HCT116 (cell line): ENCODE measurements at regions not wholly inside any gene's neighbourhood (a gene's known extent, or its start where the extent isn't known, plus 50 kb on each side); places are given as distances from the start of the nearest gene placed in this dataset.

Experiments
- ATAC-seq: fragments of 200-7000 bp; cut with Tn5 transposase; 2 replicates; pipeline ENCODE4 v1.9.1; 2020; ENCODE audit warnings: mild to moderate bottlenecking, moderate library complexity
- BruUV-seq: library from RNA; stranded (reverse); fragments of 400-500 nt; replicated peaks from 2 replicates; lab custom pipeline; 2021; lab: Mats Ljungman, UMichigan
- CTCF ChIA-PET: fragments of 300-600 bp; sonication (Branson Sonifier 250); formaldehyde crosslinking; loops from one replicate; lab custom pipeline; 2021; ENCODE audit warnings: antibody characterized with exemption; lab: Charles Lee
- POLR2A ChIA-PET: fragments of 300-600, 350-600 bp; sonication (Branson Sonifier 250); formaldehyde crosslinking; loops from one replicate; lab custom pipeline; 2021; ENCODE audit warnings: antibody characterized with exemption; lab: Charles Lee
- RAD21 ChIA-PET, 2 experiments: fragments of 300-600 bp; sonication (Branson Sonifier 250); formaldehyde crosslinking; loops; one replicate each; lab custom pipeline; 2023; ENCODE audit warnings: low total read pairs in 2 of 2; ENCODE audit not compliant: uncharacterized antibody in 2 of 2, unreplicated experiment in 2 of 2, low non-redundant PET in 1 of 2; lab: Charles Lee
- DNase-seq: peaks from one replicate; pipeline ENCODE4 v3.0.0-alpha.2; 2010; ENCODE audit warnings: low read depth, low spot score
- H2AFZ ChIP-seq: fragments of 200-600 bp; shearing (Covaris generic), sonication (generic); 2 replicates; pipeline ENCODE4 v1.6.1; 2017; ENCODE audit warnings: low read depth, mixed run types, mixed read lengths, antibody characterized with exemption, low read length; ENCODE audit not compliant: poor library complexity, severe bottlenecking
- H3K27ac ChIP-seq: 2 replicates; pipeline ENCODE4 v1.5.1; 2012; ENCODE audit warnings: low read depth, low read length
- H3K27me3 ChIP-seq: fragments of 200-600 bp; sonication (generic); 2 replicates; pipeline ENCODE4 v1.6.1; 2016; ENCODE audit warnings: mixed run types, low read length, mixed read lengths; ENCODE audit not compliant: insufficient read depth
- H3K36me3 ChIP-seq, 2 experiments: fragments of 200-500 bp in 1 of 2; fragments of 200-600 bp in 1 of 2; sonication (Bioruptor generic) in 1 of 2; sonication (generic) in 1 of 2; 2 replicates each; pipeline versions ENCODE4 v1.5.1 to v1.6.1; 2014 to 2016; ENCODE audit warnings: low read length in 2 of 2, inconsistent platforms in 1 of 2, mixed read lengths in 1 of 2, mixed run types in 1 of 2; ENCODE audit not compliant: insufficient read depth in 2 of 2, control insufficient read depth in 1 of 2
- H3K4me1 ChIP-seq, 2 experiments: fragments of 200-600 bp in 1 of 2; sonication (generic) in 1 of 2; 2 replicates each; pipeline versions ENCODE4 v1.5.1 to v1.6.1; 2012 to 2017; ENCODE audit warnings: low read length in 2 of 2, inconsistent platforms in 1 of 2, mild to moderate bottlenecking in 1 of 2, mixed read lengths in 1 of 2, mixed run types in 1 of 2, moderate library complexity in 1 of 2; ENCODE audit not compliant: insufficient read depth in 2 of 2, control insufficient read depth in 1 of 2
- H3K4me2 ChIP-seq: fragments of 200-600 bp; sonication (generic); 2 replicates; pipeline ENCODE4 v1.6.1; 2017; ENCODE audit warnings: mixed run types, low read length, mixed read lengths
- H3K4me3 ChIP-seq, 2 experiments: fragments of 200-600 bp in 1 of 2; sonication (generic) in 1 of 2; replicated peaks in 1 of 2; 2 replicates each; pipeline ENCODE4 v1.5.1; 2011 to 2016; ENCODE audit warnings: low read length in 2 of 2, control low read depth in 1 of 2, low read depth in 1 of 2, mild to moderate bottlenecking in 1 of 2, mixed read lengths in 1 of 2, mixed run types in 1 of 2
- H3K79me2 ChIP-seq: fragments of 200-600 bp; sonication (generic); 2 replicates; pipeline ENCODE4 v1.6.1; 2017; ENCODE audit warnings: mild to moderate bottlenecking, mixed run types, low read length, moderate library complexity, mixed read lengths; ENCODE audit not compliant: insufficient read depth
- H3K9ac ChIP-seq: fragments of 200-600 bp; sonication (generic); 2 replicates; pipeline ENCODE4 v1.6.1; 2016; ENCODE audit warnings: low read length, mixed read lengths
- H3K9me2 ChIP-seq: fragments of 200-600 bp; sonication (generic), shearing (Covaris generic); 2 replicates; pipeline ENCODE4 v1.6.1; 2017; ENCODE audit warnings: mixed run types, mild to moderate bottlenecking, moderate library complexity; ENCODE audit not compliant: insufficient read depth
- H3K9me3 ChIP-seq, 2 experiments: fragments of 200-500 bp in 1 of 2; fragments of 200-600 bp in 1 of 2; sonication (Bioruptor generic) in 1 of 2; sonication (generic) in 1 of 2; 2 replicates each; pipeline ENCODE4 v1.6.1; 2014 to 2017; ENCODE audit warnings: low read length in 2 of 2, mixed read lengths in 2 of 2, inconsistent platforms in 1 of 2, low read depth in 1 of 2, mild to moderate bottlenecking in 1 of 2, mixed run types in 1 of 2, moderate library complexity in 1 of 2; ENCODE audit not compliant: control insufficient read depth in 1 of 2, insufficient read depth in 1 of 2
- H4K20me1 ChIP-seq: fragments of 200-600 bp; sonication (generic), shearing (Covaris generic); 2 replicates; pipeline ENCODE4 v1.6.1; 2017; ENCODE audit warnings: mixed run types, mild to moderate bottlenecking, moderate library complexity; ENCODE audit not compliant: insufficient read depth
- CTCF ChIP-seq, 3 experiments: fragments of 200-600 bp in 1 of 3; sonication (generic) in 1 of 3; IDR thresholded peaks in 2 of 3; conservative IDR thresholded peaks in 1 of 3; 2 replicates each; pipeline ENCODE4 v1.5.1; 2012 to 2017; ENCODE audit warnings: low read depth in 2 of 3, low read length in 2 of 3, antibody characterized with exemption in 1 of 3, borderline replicate concordance in 1 of 3, control low read depth in 1 of 3, mild to moderate bottlenecking in 1 of 3, mixed read lengths in 1 of 3, mixed run types in 1 of 3, moderate library complexity in 1 of 3; ENCODE audit not compliant: insufficient read depth in 1 of 3
- EZH2 ChIP-seq: fragments of 200-600 bp; sonication (generic); IDR thresholded peaks from 2 replicates; pipeline ENCODE4 v1.6.1; 2017; ENCODE audit warnings: antibody characterized with exemption, mixed run types
- POLR2A ChIP-seq: IDR thresholded peaks from 2 replicates; pipeline ENCODE4 v1.7.0; 2011; ENCODE audit warnings: borderline replicate concordance; ENCODE audit not compliant: insufficient read depth, insufficient read length; ENCODE audit errors: extremely low read depth
- POLR2AphosphoS5 ChIP-seq: IDR thresholded peaks from 2 replicates; pipeline ENCODE4 v1.6.1; 2011; ENCODE audit warnings: mild to moderate bottlenecking, low read depth, low read length, moderate library complexity
- RAD21 ChIP-seq: IDR thresholded peaks from 2 replicates; pipeline ENCODE4 v1.6.1; 2012; ENCODE audit warnings: low read depth, mild to moderate bottlenecking
- SP1 ChIP-seq: IDR thresholded peaks from 2 replicates; pipeline ENCODE4 v1.6.1; 2012; ENCODE audit warnings: low read depth
- YY1 ChIP-seq: IDR thresholded peaks from 2 replicates; pipeline ENCODE4 v1.6.1; 2011; ENCODE audit warnings: low read length, low read depth, moderate library complexity, mild to moderate bottlenecking; ENCODE audit not compliant: insufficient replicate concordance; ENCODE audit errors: extremely low read depth
- ZNF274 ChIP-seq: fragments of 200-500 bp; sonication (Bioruptor generic); IDR thresholded peaks from 2 replicates; pipeline ENCODE4 v1.6.1; 2014; ENCODE audit warnings: mild to moderate bottlenecking, low read depth, low read length, inconsistent platforms
- intact Hi-C: fragments of 100-400 bp; cut with micrococcal nuclease; formaldehyde crosslinking; loops from 2 replicates; pipeline ENCODE4 v1.10.0; 2022
- TF ChIP-seq, protein P1 (sequence below): IDR thresholded peaks from 2 replicates; pipeline ENCODE4 v1.6.1; 2012

GRCh38 chr9:106534800-106535199 is 328.2 kb upstream of the ZNF462 start:
- ChIA-PET POLR2A (no interaction called here), RAD21 (no interaction called here), CTCF (no interaction called here)
- H3K4me1 ChIP-seq: no peaks in the 10 kb centered on the region
- H3K9me3 ChIP-seq: no peaks in the 10 kb centered on the region
- no TSS peak for BruUV-seq
- no peaks in the 10 kb centered on the region for H4K20me1 ChIP-seq
- no peak overlapping the region for H2AFZ ChIP-seq
- ATAC-seq: no peak
- no peak overlapping the region for H3K4me2 ChIP-seq
- intact Hi-C loops: no loop called here
- H3K27ac ChIP-seq: no peak overlapping the region
- no peaks in the 10 kb centered on the region for H3K9me2 ChIP-seq
- H3K4me3 ChIP-seq: no peak overlapping the region
- no peaks in the 10 kb centered on the region for H3K79me2 ChIP-seq
- H3K9ac ChIP-seq: no peak overlapping the region
- DNase-seq: no peak
- H3K27me3 ChIP-seq: no peaks in the 10 kb centered on the region
- no peaks in the 10 kb centered on the region for H3K36me3 ChIP-seq
- TF ChIP-seq POLR2A: no peak
- TF ChIP-seq RAD21: no peak
- TF ChIP-seq ZNF274: no peak

DNA sequence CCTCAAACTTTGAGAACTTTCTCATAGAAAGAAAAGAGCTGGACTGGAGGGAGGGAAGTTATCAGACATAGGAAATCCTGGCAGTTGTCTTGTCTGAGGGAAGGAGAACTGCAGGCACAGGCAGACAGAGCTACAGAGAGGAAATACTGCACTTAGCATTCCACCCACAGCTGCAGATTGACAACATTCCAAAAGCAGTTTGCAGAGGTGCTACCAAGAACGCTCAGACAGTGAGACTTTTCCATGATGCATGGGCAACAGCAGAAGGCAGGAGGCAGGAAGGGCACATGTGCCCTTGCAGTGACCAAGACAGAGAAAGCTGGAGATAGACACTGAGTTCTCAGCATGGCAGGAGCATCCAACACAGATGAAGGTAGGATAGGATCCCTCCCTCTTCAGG is 327.5 kb upstream of the ZNF462 start:
- Histone ChIP-seq H3K9me2 (no peaks in the 10 kb centered on the region), H3K9ac (no peak overlapping the region), H3K36me3 (no peaks in the 10 kb centered on the region), H3K4me2 (no peak overlapping the region), H3K27ac (no peak overlapping the region), H3K4me3 (no peak overlapping the region), H2AFZ (no peak overlapping the region), H4K20me1 (no peaks in the 10 kb centered on the region), H3K27me3 (no peaks in the 10 kb centered on the region), H3K4me1 (no peaks in the 10 kb centered on the region), H3K79me2 (no peaks in the 10 kb centered on the region), H3K9me3 (no peaks in the 10 kb centered on the region)
- BruUV-seq: no TSS peak
- POLR2A ChIA-PET: no interaction called here
- CTCF ChIA-PET: no interaction called here
- ATAC-seq: no peak
- no peak for TF ChIP-seq CTCF (IDR thresholded peaks at IDR 0.05 in 2 of 3, conservative IDR thresholded peaks at IDR 0.05 in 1 of 3; ENCODE audit: borderline replicate concordance in 1 of 3, insufficient read depth in 1 of 3, low read depth in 2 of 3, low read length in 2 of 3)
- TF ChIP-seq POLR2A: no peak
- no peak for TF ChIP-seq POLR2AphosphoS5
- no peak for TF ChIP-seq EZH2
- TF ChIP-seq, protein P1, sequence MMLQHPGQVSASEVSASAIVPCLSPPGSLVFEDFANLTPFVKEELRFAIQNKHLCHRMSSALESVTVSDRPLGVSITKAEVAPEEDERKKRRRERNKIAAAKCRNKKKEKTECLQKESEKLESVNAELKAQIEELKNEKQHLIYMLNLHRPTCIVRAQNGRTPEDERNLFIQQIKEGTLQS: no peak
- TF ChIP-seq SP1: no peak
- TF ChIP-seq YY1: no peak
- RAD21 ChIA-PET: no interaction called here
- DNase-seq: no peak
- intact Hi-C loops: no loop called here
